ENCODE measurements at regions not wholly inside any gene's neighbourhood (a gene's known extent, or its start where the extent isn't known, plus 50 kb on each side); places are given as distances from the start of the nearest gene placed in this dataset.

- H3K4me1 ChIP-seq (ENCODE audit: insufficient read depth, low read length) = no peaks in the 10 kb centered on the region
- no peaks in the 10 kb centered on the region for H3K23me2 ChIP-seq (ENCODE audit: insufficient read length, low read depth, low read length, poor library complexity, severe bottlenecking)
- no peak overlapping the region for H2BK5ac ChIP-seq (ENCODE audit: insufficient read length, low read length)
- no peak for TF ChIP-seq CTCF (conservative IDR thresholded peaks at IDR 0.05)
- Mint-ChIP-seq H3K36me3 (ENCODE audit: insufficient read depth in 1 of 3, low read depth in 3 of 3) (no peaks in the 10 kb centered on the region; a peak in 1 of 7 replicates), H3K9me3 (no peaks in the 10 kb centered on the region; a peak in 2 of 5 replicates), H3K4me3 (no peak overlapping the region), H3K27ac (no peak overlapping the region), H3K27me3 (ENCODE audit: low read depth) (peaks cover 28% of the 10 kb centered on the region), H3K4me1 (peaks cover 10 to 27% of the 10 kb centered on the region in 2 experiments)
- H2AFZ ChIP-seq (ENCODE audit: low read length) = no peak overlapping the region
- no peaks in the 10 kb centered on the region for H3K27me3 ChIP-seq (ENCODE audit: insufficient read depth, low read length)
- no peak overlapping the region for H4K5ac ChIP-seq (ENCODE audit: insufficient read length, low read depth, low read length)
- no peak overlapping the region for H2AK5ac ChIP-seq (ENCODE audit: insufficient read length, low read length)
- H3K4me2 ChIP-seq (ENCODE audit: insufficient read depth, insufficient read length, low read length) = no peak overlapping the region
- WGBS (ENCODE audit: extremely low coverage, insufficient read length, low lambda C conversion rate) = no CpG with 5 or more reads among the region's 2 CpGs
- H3K23ac ChIP-seq (ENCODE audit: insufficient read length, low read depth, low read length) = no peak overlapping the region
- no peak overlapping the region for H3K18ac ChIP-seq (ENCODE audit: insufficient read length, low read depth, low read length)
- H3K79me1 ChIP-seq (ENCODE audit: insufficient read depth, low read depth, low read length, poor library complexity, severe bottlenecking) = no peaks in the 10 kb centered on the region
- H3K4ac ChIP-seq (ENCODE audit: low read depth, low read length) = no peak overlapping the region
- no peak overlapping the region for H3T11ph ChIP-seq (ENCODE audit: low read length)
- H3K56ac ChIP-seq (ENCODE audit: insufficient read length, low read depth, low read length) = no peak overlapping the region
- H4K20me1 ChIP-seq (ENCODE audit: control insufficient read depth, insufficient read depth, insufficient read length) = no peaks in the 10 kb centered on the region
- no peak overlapping the region for H3K9ac ChIP-seq (ENCODE audit: extremely low read depth, insufficient read length, low read length)
- no peaks in the 10 kb centered on the region for H3K9me3 ChIP-seq (ENCODE audit: control insufficient read depth, low read depth, low read length)
- H4K91ac ChIP-seq (ENCODE audit: insufficient read length, low read depth, low read length) = no peak overlapping the region
- no peak overlapping the region for H2BK120ac ChIP-seq (ENCODE audit: low read depth, low read length, poor library complexity, severe bottlenecking)
- H3K27ac ChIP-seq (ENCODE audit: insufficient read length, low read depth, low read length) = no peak overlapping the region
- H2BK15ac ChIP-seq (ENCODE audit: low read depth, low read length) = no peak overlapping the region
- no peaks in the 10 kb centered on the region for H3K79me2 ChIP-seq (ENCODE audit: insufficient read depth, low read length)
- H3K14ac ChIP-seq (ENCODE audit: insufficient read depth, low read length) = no peak overlapping the region
- no peak for DNase-seq
- no peak overlapping the region for H2BK12ac ChIP-seq (ENCODE audit: insufficient read length, low read depth, low read length)
- no peak overlapping the region for H2BK20ac ChIP-seq (ENCODE audit: low read depth, low read length, poor library complexity, severe bottlenecking)
- no peak overlapping the region for H4K8ac ChIP-seq (replicated peaks; ENCODE audit: insufficient read length, low read depth, low read length)
Measured at GRCh38 chr3:193840111-193840641, 247.2 kb downstream of the OPA1 start.

All from H9 (cell line).